SK-N-SH (cell line): ENCODE measurements at regions not wholly inside any gene's neighbourhood (a gene's known extent, or its start where the extent isn't known, plus 50 kb on each side); places are given as distances from the start of the nearest gene placed in this dataset.

Experiments used
- CTCF ChIA-PET: fragments of 300-600, 350-600 bp; formaldehyde crosslinking; extraction: SDS; loops from one replicate; lab custom pipeline; 2021; lab: Yijun Ruan, JAX
- POLR2A ChIA-PET: fragments of 350-600 bp; sonication (Branson Sonifier 250); formaldehyde crosslinking; extraction: SDS; loops from one replicate; lab custom pipeline; 2020; ENCODE audit warnings: antibody characterized with exemption, inconsistent platforms; lab: Yijun Ruan, JAX
- DNase-seq: peaks from one replicate; pipeline ENCODE4 v3.0.0; 2012
- H2AFZ ChIP-seq: fragments of 200-600 bp; sonication (generic); 2 replicates; pipeline ENCODE4 v1.8.1; 2016; ENCODE audit warnings: antibody characterized with exemption, mild to moderate bottlenecking, low read depth
- H3F3A ChIP-seq: fragments of 200-600 bp; sonication (generic); replicated peaks from 2 replicates; pipeline ENCODE3; 2016; ENCODE audit warnings: antibody characterized with exemption, mild to moderate bottlenecking; ENCODE audit not compliant: insufficient read depth
- H3K27ac ChIP-seq, 2 experiments: fragments of 200-500 bp in 1 of 2; fragments of 200-600 bp in 1 of 2; sonication (Bioruptor generic) in 1 of 2; sonication (generic), shearing (Covaris generic) in 1 of 2; 2 replicates each; pipeline versions ENCODE4 v1.5.1 to v1.6.1; 2014 to 2016; ENCODE audit warnings: low read depth in 2 of 2, inconsistent platforms in 1 of 2, low read length in 1 of 2, mild to moderate bottlenecking in 1 of 2, mixed read lengths in 1 of 2
- H3K27me3 ChIP-seq: fragments of 200-600 bp; sonication (generic), shearing (Covaris generic); 2 replicates; pipeline ENCODE4 v1.6.1; 2016; ENCODE audit warnings: mixed run types; ENCODE audit not compliant: insufficient read depth
- H3K36me3 ChIP-seq, 2 experiments: fragments of 200-500 bp in 1 of 2; fragments of 200-600 bp in 1 of 2; sonication (Bioruptor generic) in 1 of 2; sonication (generic) in 1 of 2; replicated peaks in 1 of 2; 2 replicates each; pipeline versions ENCODE3 to v1.5.1; 2014 to 2016; ENCODE audit warnings: low read length in 1 of 2, mild to moderate bottlenecking in 1 of 2; ENCODE audit not compliant: insufficient read depth in 2 of 2, control insufficient read depth in 1 of 2
- H3K4me1 ChIP-seq, 2 experiments: fragments of 200-500 bp in 1 of 2; fragments of 200-600 bp in 1 of 2; sonication (Bioruptor generic) in 1 of 2; sonication (generic), shearing (Covaris generic) in 1 of 2; 2 replicates each; pipeline versions ENCODE4 v1.5.1 to v1.6.1; 2014 to 2016; ENCODE audit warnings: low read depth in 1 of 2, low read length in 1 of 2, mixed run types in 1 of 2; ENCODE audit not compliant: insufficient read depth in 2 of 2, control insufficient read depth in 1 of 2
- H3K4me2 ChIP-seq: fragments of 200-600 bp; sonication (generic), shearing (Covaris generic); 2 replicates; pipeline ENCODE4 v1.6.1; 2017; ENCODE audit warnings: mixed run types
- H3K4me3 ChIP-seq, 2 experiments: fragments of 200-500 bp in 1 of 2; fragments of 200-600 bp in 1 of 2; sonication (Bioruptor generic) in 1 of 2; sonication (generic), shearing (Covaris generic) in 1 of 2; 2 replicates each; pipeline versions ENCODE4 v1.5.1 to v1.8.1; 2014 to 2016; ENCODE audit warnings: low read depth in 2 of 2, inconsistent platforms in 1 of 2, low read length in 1 of 2, mild to moderate bottlenecking in 1 of 2, mixed read lengths in 1 of 2, moderate library complexity in 1 of 2
- H3K79me2 ChIP-seq: fragments of 200-600 bp; sonication (generic); 2 replicates; pipeline ENCODE4 v1.8.1; 2017; ENCODE audit warnings: mild to moderate bottlenecking; ENCODE audit not compliant: insufficient read depth
- H3K9ac ChIP-seq: fragments of 200-600 bp; sonication (generic); 2 replicates; pipeline ENCODE4 v1.6.1; 2017; ENCODE audit warnings: mixed run types
- H3K9me2 ChIP-seq: fragments of 200-600 bp; sonication (generic); 2 replicates; pipeline ENCODE4 v1.6.1; 2017; ENCODE audit warnings: mixed run types
- H3K9me3 ChIP-seq: fragments of 200-600 bp; sonication (generic); 2 replicates; pipeline ENCODE4 v1.6.1; 2017; ENCODE audit warnings: mixed run types, mild to moderate bottlenecking, moderate library complexity
- H4K20me1 ChIP-seq: fragments of 200-600 bp; sonication (generic); 2 replicates; pipeline ENCODE4 v1.6.1; 2017; ENCODE audit warnings: mild to moderate bottlenecking, mixed run types; ENCODE audit not compliant: insufficient read depth
- CTCF ChIP-seq: fragments of 200-600 bp; sonication (generic); IDR thresholded peaks from 2 replicates; pipeline ENCODE4 v1.6.1; 2017; ENCODE audit warnings: antibody characterized with exemption, mild to moderate bottlenecking, moderate library complexity
- ELF1 ChIP-seq: IDR thresholded peaks from 2 replicates; pipeline ENCODE4 v1.4.0; 2012
- EP300 ChIP-seq, 2 experiments: IDR thresholded peaks; 2 replicates each; pipeline versions ENCODE4 v1.4.0 to v1.6.1; 2012; ENCODE audit warnings: borderline replicate concordance in 1 of 2, low read depth in 1 of 2, low read length in 1 of 2
- FOXM1 ChIP-seq: IDR thresholded peaks from 2 replicates; pipeline ENCODE4 v1.4.0; 2012; ENCODE audit warnings: low read depth, mild to moderate bottlenecking
- GABPA ChIP-seq: IDR thresholded peaks from 2 replicates; pipeline ENCODE4 v1.4.0; 2012; ENCODE audit warnings: low read depth, mild to moderate bottlenecking
- GATA2 ChIP-seq: sonication (generic); formaldehyde crosslinking; IDR thresholded peaks from 2 replicates; pipeline ENCODE4 v1.5.0; 2020; ENCODE audit warnings: mild to moderate bottlenecking, missing genetic modification reagents
- MXI1 ChIP-seq: IDR thresholded peaks from 2 replicates; pipeline ENCODE4 v1.6.1; 2012; ENCODE audit warnings: mild to moderate bottlenecking, low read depth, low read length, improper control_type of control experiment
- NRF1 ChIP-seq: IDR thresholded peaks from 2 replicates; pipeline ENCODE4 v1.6.1; 2012; ENCODE audit warnings: low read depth, mild to moderate bottlenecking, low read length
- PBX3 ChIP-seq: IDR thresholded peaks from 2 replicates; pipeline ENCODE4; 2012
- POLR2AphosphoS5 ChIP-seq: IDR thresholded peaks from 2 replicates; pipeline ENCODE4 v1.6.1; 2012; ENCODE audit warnings: low read depth, low read length
- RAD21 ChIP-seq: IDR thresholded peaks from 2 replicates; pipeline ENCODE4 v1.6.1; 2012; ENCODE audit warnings: mild to moderate bottlenecking, low read length
- RFX5 ChIP-seq: IDR thresholded peaks from 2 replicates; pipeline ENCODE4 v1.6.1; 2012; ENCODE audit warnings: mild to moderate bottlenecking, improper control_type of control experiment, low read length
- RXRA ChIP-seq: IDR thresholded peaks from 2 replicates; pipeline ENCODE4 v1.4.0; 2012; ENCODE audit warnings: low read depth, mild to moderate bottlenecking, borderline replicate concordance
- TCF12 ChIP-seq: IDR thresholded peaks from 2 replicates; pipeline ENCODE4 v1.4.0; 2012
- USF2 ChIP-seq: fragments of 150-350 bp; IDR thresholded peaks from 2 replicates; pipeline ENCODE4 v1.6.1; 2017; ENCODE audit warnings: antibody characterized with exemption, low read length, low read depth, borderline replicate concordance
- YY1 ChIP-seq: IDR thresholded peaks from 2 replicates; pipeline ENCODE4 v1.4.0; 2012; ENCODE audit warnings: low read depth, mild to moderate bottlenecking
- WGBS: methylation state at CpG from one replicate; pipeline ENCODE4 v1.1.6; 2017; ENCODE audit warnings: low lambda C conversion rate; 5-methylcytosine and 5-hydroxymethylcytosine counted together
- TF ChIP-seq, protein P1 (sequence below): fragments of 150-350 bp; IDR thresholded peaks from 2 replicates; pipeline ENCODE4 v1.6.1; 2016; ENCODE audit warnings: mild to moderate bottlenecking, low read depth, low read length

DNA sequence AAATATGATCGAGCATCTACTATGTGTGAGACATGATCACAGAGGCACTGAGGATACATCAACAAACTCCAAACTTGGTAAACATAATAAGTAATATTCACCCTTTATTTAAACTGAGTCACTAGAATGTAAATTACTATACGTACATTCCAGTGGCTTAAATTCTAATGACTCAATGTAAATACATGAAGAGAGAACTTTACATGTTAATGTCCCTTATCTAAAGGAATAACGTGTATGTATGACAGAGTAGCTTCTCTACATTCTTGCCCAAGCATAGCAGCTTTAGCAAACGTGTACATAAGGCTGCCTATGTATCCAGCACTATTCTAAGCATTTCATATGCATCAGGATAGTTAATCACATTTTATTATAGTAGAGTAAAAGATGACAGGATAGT, 111.8 kb upstream of the CYYR1 start (continued):
- no peak for TF ChIP-seq USF2

DNA sequence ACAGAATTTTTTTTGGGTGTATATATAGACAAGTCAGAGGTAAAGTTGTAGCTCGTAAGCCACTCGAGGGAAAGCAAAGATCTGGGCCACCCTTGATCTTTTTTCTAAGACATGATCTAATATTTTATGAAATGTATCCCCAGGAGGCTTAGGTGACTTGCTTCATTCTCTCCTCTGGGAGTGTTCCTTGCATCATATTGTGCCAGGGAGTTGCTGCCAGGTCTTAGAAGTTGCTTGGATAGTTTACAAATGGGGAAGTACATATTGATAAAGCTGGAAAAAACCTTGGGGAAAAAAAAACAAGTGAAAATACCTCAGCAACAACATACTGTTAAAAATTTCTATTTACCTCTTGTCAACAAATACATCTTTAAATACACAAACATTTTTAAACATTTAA, 110.9 kb upstream of the CYYR1 start:
- Histone ChIP-seq H4K20me1 (no peaks in the 10 kb centered on the region), H3K36me3 (no peaks in the 10 kb centered on the region), H3K9me2 (no peaks in the 10 kb centered on the region), H3K27me3 (no peaks in the 10 kb centered on the region), H3K4me2 (no peak overlapping the region), H3K79me2 (no peaks in the 10 kb centered on the region), H3K9me3 (no peaks in the 10 kb centered on the region), H3K27ac (no peak overlapping the region), H3F3A (no peaks in the 10 kb centered on the region), H2AFZ (no peak overlapping the region), H3K4me3 (no peak overlapping the region), H3K9ac (no peak overlapping the region), H3K4me1 (no peaks in the 10 kb centered on the region)
- no peak for TF ChIP-seq TCF12
- TF ChIP-seq RFX5, result no peak
- TF ChIP-seq RXRA, result no peak
- no peak for TF ChIP-seq MXI1
- TF ChIP-seq GATA2 (CRISPR knock-in tag), result no peak
- no peak for TF ChIP-seq YY1
- no peak for TF ChIP-seq NRF1
- TF ChIP-seq, protein P1, sequence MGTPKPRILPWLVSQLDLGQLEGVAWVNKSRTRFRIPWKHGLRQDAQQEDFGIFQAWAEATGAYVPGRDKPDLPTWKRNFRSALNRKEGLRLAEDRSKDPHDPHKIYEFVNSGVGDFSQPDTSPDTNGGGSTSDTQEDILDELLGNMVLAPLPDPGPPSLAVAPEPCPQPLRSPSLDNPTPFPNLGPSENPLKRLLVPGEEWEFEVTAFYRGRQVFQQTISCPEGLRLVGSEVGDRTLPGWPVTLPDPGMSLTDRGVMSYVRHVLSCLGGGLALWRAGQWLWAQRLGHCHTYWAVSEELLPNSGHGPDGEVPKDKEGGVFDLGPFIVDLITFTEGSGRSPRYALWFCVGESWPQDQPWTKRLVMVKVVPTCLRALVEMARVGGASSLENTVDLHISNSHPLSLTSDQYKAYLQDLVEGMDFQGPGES, result no peak
- no peak for TF ChIP-seq CTCF
- no peak for TF ChIP-seq RAD21
- no peak for TF ChIP-seq EP300 (IDR thresholded peaks at IDR 0.05; ENCODE audit: borderline replicate concordance in 1 of 2, low read depth in 1 of 2, low read length in 1 of 2)
- TF ChIP-seq ELF1, result no peak
- no peak for TF ChIP-seq GABPA
- TF ChIP-seq POLR2AphosphoS5, result no peak
- no peak for TF ChIP-seq PBX3
- TF ChIP-seq FOXM1, result no peak
- POLR2A ChIA-PET, result interaction anchor here (0.5 kb wide), 1 partner anchor 10 kb away, joined by 4 read pairs; no protein-coding TSS in a partner anchor
- CTCF ChIA-PET, result no interaction called here
- 21% methylated on average over 2 of the region's 2 CpGs for WGBS
- no peak for DNase-seq
